Tibial artery (tissue), 4 donors: ENCODE measurements at regions not wholly inside any gene's neighbourhood (a gene's known extent, or its start where the extent isn't known, plus 50 kb on each side); places are given as distances from the start of the nearest gene placed in this dataset.

Experiments
- DNase-seq, 2 donors: peaks; one replicate each; pipeline ENCODE4 v3.0.0-alpha.2; 2019
- H3K27ac ChIP-seq, 2 donors: fragments of 200-600 bp; sonication (generic) in 1 of 2; 1 replicate in 1 of 2; 2 replicates in 1 of 2; pipeline ENCODE4 v1.5.1; 2018 to 2019; ENCODE audit warnings: mild to moderate bottlenecking in 1 of 2
- H3K27me3 ChIP-seq, 2 donors: fragments of 200-600 bp; sonication (generic) in 1 of 2; one replicate each; pipeline versions ENCODE4 v1.5.1 to v1.6.0; 2016 to 2019
- H3K36me3 ChIP-seq, 3 donors: fragments of 200-600 bp; sonication (generic) in 2 of 3; one replicate each; pipeline ENCODE4 v1.5.1; 2016 to 2019; ENCODE audit warnings: mild to moderate bottlenecking in 2 of 3
- H3K4me1 ChIP-seq, 4 donors: fragments of 200-600 bp; sonication (generic) in 2 of 4; 1 replicate in 3 of 4; 2 replicates in 1 of 4; pipeline ENCODE4 v1.5.1; 2016 to 2019
- H3K4me3 ChIP-seq, 2 donors: fragments of 200-600 bp; sonication (generic) in 1 of 2; 1 replicate in 1 of 2; 2 replicates in 1 of 2; pipeline ENCODE4 v1.5.1; 2018 to 2019; ENCODE audit warnings: mild to moderate bottlenecking in 2 of 2
- H3K9me3 ChIP-seq, 3 donors: fragments of 200-600 bp; sonication (generic) in 1 of 3; one replicate each; pipeline ENCODE4 v1.5.1; 2016 to 2019
- intact Hi-C: fragments of 100-400 bp; cut with DNase I; formaldehyde crosslinking; loops from one replicate; pipeline ENCODE4 v1.15.0; 2023; ENCODE audit warnings: low total_unique reads
- TF ChIP-seq, protein P1 (sequence below), 2 experiments: fragments of 200-600 bp in 1 of 2; fragments of 450-650 bp in 1 of 2; IDR thresholded peaks; one replicate each; pipeline ENCODE4 v1.5.1; 2017 to 2019; ENCODE audit warnings: antibody characterized with exemption in 2 of 2, mild to moderate bottlenecking in 1 of 2, moderate library complexity in 1 of 2

GRCh38 chr3:48086705-48087104, 70.5 kb upstream of the MAP4 start:
- intact Hi-C loops = loop anchor here (10.0 kb wide), 1 partner anchor 52 kb away; no protein-coding TSS in a partner anchor
- Histone ChIP-seq H3K4me1 (peaks cover 0 to 66% (median 40%) of the 10 kb centered on the region in 4 donors), H3K9me3 (no peaks in the 10 kb centered on the region), H3K36me3 (peaks cover 0 to 4% (median 0%) of the 10 kb centered on the region in 3 donors), H3K4me3 (peak overlapping the region; percentile 94 to 99), H3K27ac (peak overlapping the region; percentile 98 to 99), H3K27me3 (no peaks in the 10 kb centered on the region)
- no peak for DNase-seq
- TF ChIP-seq, protein P1, sequence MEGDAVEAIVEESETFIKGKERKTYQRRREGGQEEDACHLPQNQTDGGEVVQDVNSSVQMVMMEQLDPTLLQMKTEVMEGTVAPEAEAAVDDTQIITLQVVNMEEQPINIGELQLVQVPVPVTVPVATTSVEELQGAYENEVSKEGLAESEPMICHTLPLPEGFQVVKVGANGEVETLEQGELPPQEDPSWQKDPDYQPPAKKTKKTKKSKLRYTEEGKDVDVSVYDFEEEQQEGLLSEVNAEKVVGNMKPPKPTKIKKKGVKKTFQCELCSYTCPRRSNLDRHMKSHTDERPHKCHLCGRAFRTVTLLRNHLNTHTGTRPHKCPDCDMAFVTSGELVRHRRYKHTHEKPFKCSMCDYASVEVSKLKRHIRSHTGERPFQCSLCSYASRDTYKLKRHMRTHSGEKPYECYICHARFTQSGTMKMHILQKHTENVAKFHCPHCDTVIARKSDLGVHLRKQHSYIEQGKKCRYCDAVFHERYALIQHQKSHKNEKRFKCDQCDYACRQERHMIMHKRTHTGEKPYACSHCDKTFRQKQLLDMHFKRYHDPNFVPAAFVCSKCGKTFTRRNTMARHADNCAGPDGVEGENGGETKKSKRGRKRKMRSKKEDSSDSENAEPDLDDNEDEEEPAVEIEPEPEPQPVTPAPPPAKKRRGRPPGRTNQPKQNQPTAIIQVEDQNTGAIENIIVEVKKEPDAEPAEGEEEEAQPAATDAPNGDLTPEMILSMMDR (IDR thresholded peaks at IDR 0.05) = no peak

DNA sequence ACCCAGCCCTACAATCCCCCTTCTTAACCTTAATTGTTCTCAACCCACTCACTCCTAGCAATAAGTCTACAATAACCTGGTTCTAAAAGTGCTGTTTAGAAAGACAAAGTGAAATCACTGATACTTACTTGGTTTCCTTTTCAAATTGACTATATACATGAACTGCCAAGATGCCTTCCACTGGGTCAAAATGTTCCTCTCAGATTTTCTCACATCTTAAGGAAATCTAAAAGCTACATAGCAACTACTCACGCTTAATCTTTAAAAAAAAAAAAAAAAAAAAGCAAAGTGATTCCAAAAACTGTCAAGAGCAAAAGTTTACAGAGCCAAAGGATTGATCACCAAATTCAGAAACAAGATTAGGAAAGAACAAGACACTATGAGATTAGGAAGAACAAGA, 68.7 kb upstream of the MAP4 start:
- H3K4me1 ChIP-seq = peaks cover 0 to 78% (median 45%) of the 10 kb centered on the region in 4 donors

DNA sequence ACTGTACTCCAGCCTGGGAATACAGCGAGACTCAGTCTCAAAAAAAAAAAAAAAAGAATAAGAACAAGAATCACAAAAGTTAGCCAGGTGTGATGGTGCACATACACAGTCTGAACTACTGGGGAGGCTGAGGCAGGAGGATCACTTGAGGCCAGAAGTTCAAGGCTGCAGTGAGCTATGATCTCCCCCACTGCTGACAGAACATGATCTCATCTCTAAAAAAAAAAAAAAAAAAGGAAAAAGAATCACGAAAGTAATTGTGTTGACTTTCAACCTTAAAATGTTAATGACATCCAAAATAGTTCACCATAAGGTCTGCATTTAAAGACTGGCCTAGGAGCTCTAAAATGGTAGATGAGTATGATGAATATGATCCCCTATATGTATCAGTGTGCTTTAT, 68.0 kb upstream of the MAP4 start:
- intact Hi-C loops = loop anchor here (10.0 kb wide), 1 partner anchor 49 kb away; no protein-coding TSS in a partner anchor
- H3K4me1 ChIP-seq = peaks cover 0 to 80% (median 46%) of the 10 kb centered on the region in 4 donors

More for the DNA sequence above, 68.7 kb upstream of the MAP4 start:
- intact Hi-C loops = loop anchor here (10.0 kb wide), 1 partner anchor 50 kb away; no protein-coding TSS in a partner anchor
- no peak overlapping the region for H3K4me3 ChIP-seq
- peak overlapping the region; percentile 98 to 99 for H3K27ac ChIP-seq
- H3K9me3 ChIP-seq = no peaks in the 10 kb centered on the region
- TF ChIP-seq, protein P1 (IDR thresholded peaks at IDR 0.05) = no peak
- no peaks in the 10 kb centered on the region for H3K27me3 ChIP-seq
- peaks cover 0 to 4% (median 0%) of the 10 kb centered on the region in 3 donors for H3K36me3 ChIP-seq
- DNase-seq = no peak

DNA sequence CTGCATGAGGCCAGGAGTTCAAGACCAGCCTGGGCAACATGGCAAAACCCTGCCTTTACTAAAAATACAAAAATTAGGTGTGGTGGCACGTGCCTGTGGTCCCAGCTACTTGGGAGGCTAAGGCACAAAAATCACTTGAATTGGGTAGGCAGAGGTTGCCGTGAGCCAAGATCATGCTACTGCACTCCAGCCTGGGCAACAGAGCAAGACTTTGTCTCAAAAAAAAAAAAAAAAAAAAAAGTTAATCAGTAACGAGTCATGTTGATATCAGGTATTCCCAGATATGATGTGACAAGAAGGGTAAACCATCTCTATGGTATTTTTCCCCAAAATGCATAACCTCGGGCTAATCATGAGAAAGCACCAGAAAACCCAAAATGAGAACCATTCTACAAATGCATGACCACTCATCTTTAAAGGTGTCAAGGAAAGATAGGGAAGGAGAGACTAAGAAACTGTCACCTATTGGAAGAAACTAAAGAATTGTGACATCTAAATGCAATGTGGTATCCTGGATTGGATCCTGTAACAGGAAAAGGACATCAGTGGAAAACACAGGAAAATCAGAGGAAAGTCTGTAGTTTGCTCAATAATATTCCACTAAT, 66.5 kb upstream of the MAP4 start:
- Histone ChIP-seq H3K36me3 (peaks cover 0 to 4% (median 0%) of the 10 kb centered on the region in 3 donors), H3K27me3 (no peaks in the 10 kb centered on the region), H3K27ac (peak overlapping the region; percentile 37 to 98), H3K9me3 (no peaks in the 10 kb centered on the region), H3K4me3 (no peak overlapping the region), H3K4me1 (peaks cover 0 to 95% (median 47%) of the 10 kb centered on the region in 4 donors)
- DNase-seq = no peak
- TF ChIP-seq, protein P1 (IDR thresholded peaks at IDR 0.05) = no peak
- intact Hi-C loops = loop anchor here (10.0 kb wide), 1 partner anchor 48 kb away; no protein-coding TSS in a partner anchor

More for the DNA sequence above, 68.0 kb upstream of the MAP4 start:
- TF ChIP-seq, protein P1 (IDR thresholded peaks at IDR 0.05) = no peak
- H3K27me3 ChIP-seq = no peaks in the 10 kb centered on the region
- DNase-seq = no peak
- peak overlapping the region; percentile 98 to 99 for H3K27ac ChIP-seq
- no peak overlapping the region for H3K4me3 ChIP-seq
- no peaks in the 10 kb centered on the region for H3K9me3 ChIP-seq
- H3K36me3 ChIP-seq = peaks cover 0 to 4% (median 0%) of the 10 kb centered on the region in 3 donors

- intact Hi-C loops = no loop called here
- DNase-seq = no peak
- no peaks in the 10 kb centered on the region for H3K27me3 ChIP-seq
- H3K9me3 ChIP-seq = no peaks in the 10 kb centered on the region
- no peak overlapping the region for H3K27ac ChIP-seq
- no peak overlapping the region for H3K4me3 ChIP-seq
- no peaks in the 10 kb centered on the region for H3K36me3 ChIP-seq
- peaks cover 0 to 74% (median 18%) of the 10 kb centered on the region in 4 donors for H3K4me1 ChIP-seq
- TF ChIP-seq, protein P1 (IDR thresholded peaks at IDR 0.05) = no peak
Measured at GRCh38 chr3:48077815-48078214, 61.6 kb upstream of the MAP4 start.
